HCT116 (cell line): ENCODE measurements at regions not wholly inside any gene's neighbourhood (a gene's known extent, or its start where the extent isn't known, plus 50 kb on each side); places are given as distances from the start of the nearest gene placed in this dataset.

Experiments used
- ATAC-seq: fragments of 200-7000 bp; cut with Tn5 transposase; 2 replicates; pipeline ENCODE4 v1.9.1; 2020; ENCODE audit warnings: mild to moderate bottlenecking, moderate library complexity
- BruUV-seq: library from RNA; stranded (reverse); fragments of 400-500 nt; replicated peaks from 2 replicates; lab custom pipeline; 2021; lab: Mats Ljungman, UMichigan
- CTCF ChIA-PET: fragments of 300-600 bp; sonication (Branson Sonifier 250); formaldehyde crosslinking; loops from one replicate; lab custom pipeline; 2021; ENCODE audit warnings: antibody characterized with exemption; lab: Charles Lee
- POLR2A ChIA-PET: fragments of 300-600, 350-600 bp; sonication (Branson Sonifier 250); formaldehyde crosslinking; loops from one replicate; lab custom pipeline; 2021; ENCODE audit warnings: antibody characterized with exemption; lab: Charles Lee
- RAD21 ChIA-PET, 2 experiments: fragments of 300-600 bp; sonication (Branson Sonifier 250); formaldehyde crosslinking; loops; one replicate each; lab custom pipeline; 2023; ENCODE audit warnings: low total read pairs in 2 of 2; ENCODE audit not compliant: uncharacterized antibody in 2 of 2, unreplicated experiment in 2 of 2, low non-redundant PET in 1 of 2; lab: Charles Lee
- DNase-seq: peaks from one replicate; pipeline ENCODE4 v3.0.0-alpha.2; 2010; ENCODE audit warnings: low read depth, low spot score
- H2AFZ ChIP-seq: fragments of 200-600 bp; shearing (Covaris generic), sonication (generic); 2 replicates; pipeline ENCODE4 v1.6.1; 2017; ENCODE audit warnings: low read depth, mixed run types, mixed read lengths, antibody characterized with exemption, low read length; ENCODE audit not compliant: poor library complexity, severe bottlenecking
- H3K27ac ChIP-seq: 2 replicates; pipeline ENCODE4 v1.5.1; 2012; ENCODE audit warnings: low read depth, low read length
- H3K27me3 ChIP-seq: fragments of 200-600 bp; sonication (generic); 2 replicates; pipeline ENCODE4 v1.6.1; 2016; ENCODE audit warnings: mixed run types, low read length, mixed read lengths; ENCODE audit not compliant: insufficient read depth
- H3K36me3 ChIP-seq, 2 experiments: fragments of 200-500 bp in 1 of 2; fragments of 200-600 bp in 1 of 2; sonication (Bioruptor generic) in 1 of 2; sonication (generic) in 1 of 2; 2 replicates each; pipeline versions ENCODE4 v1.5.1 to v1.6.1; 2014 to 2016; ENCODE audit warnings: low read length in 2 of 2, inconsistent platforms in 1 of 2, mixed read lengths in 1 of 2, mixed run types in 1 of 2; ENCODE audit not compliant: insufficient read depth in 2 of 2, control insufficient read depth in 1 of 2
- H3K4me1 ChIP-seq, 2 experiments: fragments of 200-600 bp in 1 of 2; sonication (generic) in 1 of 2; 2 replicates each; pipeline versions ENCODE4 v1.5.1 to v1.6.1; 2012 to 2017; ENCODE audit warnings: low read length in 2 of 2, inconsistent platforms in 1 of 2, mild to moderate bottlenecking in 1 of 2, mixed read lengths in 1 of 2, mixed run types in 1 of 2, moderate library complexity in 1 of 2; ENCODE audit not compliant: insufficient read depth in 2 of 2, control insufficient read depth in 1 of 2
- H3K4me2 ChIP-seq: fragments of 200-600 bp; sonication (generic); 2 replicates; pipeline ENCODE4 v1.6.1; 2017; ENCODE audit warnings: mixed run types, low read length, mixed read lengths
- H3K4me3 ChIP-seq, 2 experiments: fragments of 200-600 bp in 1 of 2; sonication (generic) in 1 of 2; replicated peaks in 1 of 2; 2 replicates each; pipeline ENCODE4 v1.5.1; 2011 to 2016; ENCODE audit warnings: low read length in 2 of 2, control low read depth in 1 of 2, low read depth in 1 of 2, mild to moderate bottlenecking in 1 of 2, mixed read lengths in 1 of 2, mixed run types in 1 of 2
- H3K79me2 ChIP-seq: fragments of 200-600 bp; sonication (generic); 2 replicates; pipeline ENCODE4 v1.6.1; 2017; ENCODE audit warnings: mild to moderate bottlenecking, mixed run types, low read length, moderate library complexity, mixed read lengths; ENCODE audit not compliant: insufficient read depth
- H3K9ac ChIP-seq: fragments of 200-600 bp; sonication (generic); 2 replicates; pipeline ENCODE4 v1.6.1; 2016; ENCODE audit warnings: low read length, mixed read lengths
- H3K9me2 ChIP-seq: fragments of 200-600 bp; sonication (generic), shearing (Covaris generic); 2 replicates; pipeline ENCODE4 v1.6.1; 2017; ENCODE audit warnings: mixed run types, mild to moderate bottlenecking, moderate library complexity; ENCODE audit not compliant: insufficient read depth
- H3K9me3 ChIP-seq, 2 experiments: fragments of 200-500 bp in 1 of 2; fragments of 200-600 bp in 1 of 2; sonication (Bioruptor generic) in 1 of 2; sonication (generic) in 1 of 2; 2 replicates each; pipeline ENCODE4 v1.6.1; 2014 to 2017; ENCODE audit warnings: low read length in 2 of 2, mixed read lengths in 2 of 2, inconsistent platforms in 1 of 2, low read depth in 1 of 2, mild to moderate bottlenecking in 1 of 2, mixed run types in 1 of 2, moderate library complexity in 1 of 2; ENCODE audit not compliant: control insufficient read depth in 1 of 2, insufficient read depth in 1 of 2
- H4K20me1 ChIP-seq: fragments of 200-600 bp; sonication (generic), shearing (Covaris generic); 2 replicates; pipeline ENCODE4 v1.6.1; 2017; ENCODE audit warnings: mixed run types, mild to moderate bottlenecking, moderate library complexity; ENCODE audit not compliant: insufficient read depth
- EZH2 ChIP-seq: fragments of 200-600 bp; sonication (generic); IDR thresholded peaks from 2 replicates; pipeline ENCODE4 v1.6.1; 2017; ENCODE audit warnings: antibody characterized with exemption, mixed run types
- FOSL1 ChIP-seq: IDR thresholded peaks from 2 replicates; pipeline ENCODE4 v1.6.1; 2012; ENCODE audit warnings: low read depth
- JUND ChIP-seq: IDR thresholded peaks from 2 replicates; pipeline ENCODE4 v1.6.1; 2012
- RAD21 ChIP-seq: IDR thresholded peaks from 2 replicates; pipeline ENCODE4 v1.6.1; 2012; ENCODE audit warnings: low read depth, mild to moderate bottlenecking
- SIN3A ChIP-seq: IDR thresholded peaks from 2 replicates; pipeline ENCODE4 v1.6.1; 2012; ENCODE audit warnings: low read depth
- SP1 ChIP-seq: IDR thresholded peaks from 2 replicates; pipeline ENCODE4 v1.6.1; 2012; ENCODE audit warnings: low read depth
- SRF ChIP-seq: IDR thresholded peaks from 2 replicates; pipeline ENCODE4 v1.6.1; 2012; ENCODE audit warnings: low read depth
- intact Hi-C: fragments of 100-400 bp; cut with micrococcal nuclease; formaldehyde crosslinking; loops from 2 replicates; pipeline ENCODE4 v1.10.0; 2022
- TF ChIP-seq, protein P1 (sequence below), 3 experiments: fragments of 200-600 bp in 1 of 3; sonication (generic) in 1 of 3; IDR thresholded peaks in 2 of 3; conservative IDR thresholded peaks in 1 of 3; 2 replicates each; pipeline ENCODE4 v1.5.1; 2012 to 2017; ENCODE audit warnings: low read depth in 2 of 3, low read length in 2 of 3, antibody characterized with exemption in 1 of 3, borderline replicate concordance in 1 of 3, control low read depth in 1 of 3, mild to moderate bottlenecking in 1 of 3, mixed read lengths in 1 of 3, mixed run types in 1 of 3, moderate library complexity in 1 of 3; ENCODE audit not compliant: insufficient read depth in 1 of 3
- TF ChIP-seq, protein P2 (sequence below): IDR thresholded peaks from 2 replicates; pipeline ENCODE4 v1.6.1; 2011; ENCODE audit warnings: mild to moderate bottlenecking, low read length, moderate library complexity; ENCODE audit not compliant: insufficient replicate concordance; ENCODE audit errors: extremely low read depth

DNA sequence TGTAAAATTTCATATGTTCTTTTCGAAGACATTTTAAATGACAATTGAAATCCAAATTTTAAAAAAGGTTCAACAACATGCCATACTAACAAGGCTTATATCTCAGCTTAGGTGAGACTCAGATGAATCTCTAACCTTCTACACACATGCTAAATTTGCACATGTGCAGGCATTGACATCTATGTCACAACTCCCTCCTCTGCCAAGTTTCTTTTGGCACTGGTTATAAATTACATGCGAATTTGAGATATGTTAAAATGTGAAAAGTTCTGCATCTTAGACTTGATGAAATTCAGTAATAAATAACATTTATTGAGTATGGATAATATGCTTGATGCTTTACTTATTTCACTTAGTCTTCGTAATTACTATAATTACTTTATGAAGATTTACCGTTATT is 234.3 kb downstream of the TLE4 start:
- H4K20me1 ChIP-seq = no peaks in the 10 kb centered on the region
- no peaks in the 10 kb centered on the region for H3K27me3 ChIP-seq
- TF ChIP-seq, protein P1, sequence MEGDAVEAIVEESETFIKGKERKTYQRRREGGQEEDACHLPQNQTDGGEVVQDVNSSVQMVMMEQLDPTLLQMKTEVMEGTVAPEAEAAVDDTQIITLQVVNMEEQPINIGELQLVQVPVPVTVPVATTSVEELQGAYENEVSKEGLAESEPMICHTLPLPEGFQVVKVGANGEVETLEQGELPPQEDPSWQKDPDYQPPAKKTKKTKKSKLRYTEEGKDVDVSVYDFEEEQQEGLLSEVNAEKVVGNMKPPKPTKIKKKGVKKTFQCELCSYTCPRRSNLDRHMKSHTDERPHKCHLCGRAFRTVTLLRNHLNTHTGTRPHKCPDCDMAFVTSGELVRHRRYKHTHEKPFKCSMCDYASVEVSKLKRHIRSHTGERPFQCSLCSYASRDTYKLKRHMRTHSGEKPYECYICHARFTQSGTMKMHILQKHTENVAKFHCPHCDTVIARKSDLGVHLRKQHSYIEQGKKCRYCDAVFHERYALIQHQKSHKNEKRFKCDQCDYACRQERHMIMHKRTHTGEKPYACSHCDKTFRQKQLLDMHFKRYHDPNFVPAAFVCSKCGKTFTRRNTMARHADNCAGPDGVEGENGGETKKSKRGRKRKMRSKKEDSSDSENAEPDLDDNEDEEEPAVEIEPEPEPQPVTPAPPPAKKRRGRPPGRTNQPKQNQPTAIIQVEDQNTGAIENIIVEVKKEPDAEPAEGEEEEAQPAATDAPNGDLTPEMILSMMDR (IDR thresholded peaks at IDR 0.05 in 2 of 3, conservative IDR thresholded peaks at IDR 0.05 in 1 of 3; ENCODE audit: borderline replicate concordance in 1 of 3, insufficient read depth in 1 of 3, low read depth in 2 of 3, low read length in 2 of 3) = no peak
- TF ChIP-seq SIN3A (no peak), RAD21 (no peak), SP1 (no peak), JUND (no peak), EZH2 (no peak), SRF (no peak), FOSL1 (no peak)
- TF ChIP-seq, protein P2, sequence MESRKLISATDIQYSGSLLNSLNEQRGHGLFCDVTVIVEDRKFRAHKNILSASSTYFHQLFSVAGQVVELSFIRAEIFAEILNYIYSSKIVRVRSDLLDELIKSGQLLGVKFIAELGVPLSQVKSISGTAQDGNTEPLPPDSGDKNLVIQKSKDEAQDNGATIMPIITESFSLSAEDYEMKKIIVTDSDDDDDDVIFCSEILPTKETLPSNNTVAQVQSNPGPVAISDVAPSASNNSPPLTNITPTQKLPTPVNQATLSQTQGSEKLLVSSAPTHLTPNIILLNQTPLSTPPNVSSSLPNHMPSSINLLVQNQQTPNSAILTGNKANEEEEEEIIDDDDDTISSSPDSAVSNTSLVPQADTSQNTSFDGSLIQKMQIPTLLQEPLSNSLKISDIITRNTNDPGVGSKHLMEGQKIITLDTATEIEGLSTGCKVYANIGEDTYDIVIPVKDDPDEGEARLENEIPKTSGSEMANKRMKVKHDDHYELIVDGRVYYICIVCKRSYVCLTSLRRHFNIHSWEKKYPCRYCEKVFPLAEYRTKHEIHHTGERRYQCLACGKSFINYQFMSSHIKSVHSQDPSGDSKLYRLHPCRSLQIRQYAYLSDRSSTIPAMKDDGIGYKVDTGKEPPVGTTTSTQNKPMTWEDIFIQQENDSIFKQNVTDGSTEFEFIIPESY = no peak
- TF ChIP-seq, all 23 proteins: peak for 0
- no TSS peak for BruUV-seq
- ChIA-PET RAD21 (no interaction called here), CTCF (no interaction called here), POLR2A (no interaction called here)
- intact Hi-C loops = no loop called here
- no peaks in the 10 kb centered on the region for H3K36me3 ChIP-seq
- no peaks in the 10 kb centered on the region for H3K79me2 ChIP-seq
- no peak overlapping the region for H3K4me3 ChIP-seq
- H3K9me3 ChIP-seq = peaks cover 4 to 21% of the 10 kb centered on the region in 2 experiments; a peak in 2 of 4 replicates
- H3K27ac ChIP-seq = no peak overlapping the region
- no peak overlapping the region for H3K4me2 ChIP-seq
- H3K9ac ChIP-seq = no peak overlapping the region
- ATAC-seq (no peak), DNase-seq (no peak)
- no peak overlapping the region for H2AFZ ChIP-seq
- H3K4me1 ChIP-seq = no peaks in the 10 kb centered on the region
- H3K9me2 ChIP-seq = no peaks in the 10 kb centered on the region
